ENCODE measurements at regions not wholly inside any gene's neighbourhood (a gene's known extent, or its start where the extent isn't known, plus 50 kb on each side); places are given as distances from the start of the nearest gene placed in this dataset.

- TF ChIP-seq, protein P1, sequence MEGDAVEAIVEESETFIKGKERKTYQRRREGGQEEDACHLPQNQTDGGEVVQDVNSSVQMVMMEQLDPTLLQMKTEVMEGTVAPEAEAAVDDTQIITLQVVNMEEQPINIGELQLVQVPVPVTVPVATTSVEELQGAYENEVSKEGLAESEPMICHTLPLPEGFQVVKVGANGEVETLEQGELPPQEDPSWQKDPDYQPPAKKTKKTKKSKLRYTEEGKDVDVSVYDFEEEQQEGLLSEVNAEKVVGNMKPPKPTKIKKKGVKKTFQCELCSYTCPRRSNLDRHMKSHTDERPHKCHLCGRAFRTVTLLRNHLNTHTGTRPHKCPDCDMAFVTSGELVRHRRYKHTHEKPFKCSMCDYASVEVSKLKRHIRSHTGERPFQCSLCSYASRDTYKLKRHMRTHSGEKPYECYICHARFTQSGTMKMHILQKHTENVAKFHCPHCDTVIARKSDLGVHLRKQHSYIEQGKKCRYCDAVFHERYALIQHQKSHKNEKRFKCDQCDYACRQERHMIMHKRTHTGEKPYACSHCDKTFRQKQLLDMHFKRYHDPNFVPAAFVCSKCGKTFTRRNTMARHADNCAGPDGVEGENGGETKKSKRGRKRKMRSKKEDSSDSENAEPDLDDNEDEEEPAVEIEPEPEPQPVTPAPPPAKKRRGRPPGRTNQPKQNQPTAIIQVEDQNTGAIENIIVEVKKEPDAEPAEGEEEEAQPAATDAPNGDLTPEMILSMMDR (IDR thresholded peaks at IDR 0.05), result no peak
- TF ChIP-seq EZH2 (IDR thresholded peaks at IDR 0.05; ENCODE audit: borderline replicate concordance, insufficient read depth, low read depth, low read length, poor library complexity, severe bottlenecking), result no peak
- no peak overlapping the region for H3K9ac ChIP-seq (ENCODE audit: low read length)
- no peak overlapping the region for H3K4me3 ChIP-seq (ENCODE audit: control extremely low read depth in 1 of 5, extremely low read depth in 1 of 5, insufficient read depth in 1 of 5, low read depth in 2 of 5, low read length in 4 of 5)
- no peaks in the 10 kb centered on the region for H3K27me3 ChIP-seq (replicated peaks in 1 of 4; ENCODE audit: control extremely low read depth in 1 of 4, control insufficient read depth in 3 of 4, insufficient read depth in 4 of 4, low read length in 3 of 4)
- H4K20me1 ChIP-seq (ENCODE audit: control insufficient read depth, insufficient read depth, low read length, poor library complexity, severe bottlenecking), result no peaks in the 10 kb centered on the region
- Mint-ChIP-seq H3K27ac (no peak overlapping the region), H3K9me3 (ENCODE audit: insufficient read depth) (peaks cover 3% of the 10 kb centered on the region), H3K27me3 (no peaks in the 10 kb centered on the region), H3K4me1 (no peaks in the 10 kb centered on the region), H3K4me3 (no peak overlapping the region)
- WGBS (ENCODE audit: insufficient coverage), result no CpG with 5 or more reads among the region's 1 CpG
- DNase-seq, result no peak
- no peaks in the 10 kb centered on the region for H3K79me2 ChIP-seq (ENCODE audit: control insufficient read depth, insufficient read depth, low read length)
- intact Hi-C loops (cut with micrococcal nuclease), result no loop called here
- no peak overlapping the region for H2AFZ ChIP-seq (ENCODE audit: insufficient read depth, low read depth, low read length, poor library complexity, severe bottlenecking)
- peaks cover 0 to 1% (median 0%) of the 10 kb centered on the region in 3 donors for H3K9me3 ChIP-seq (ENCODE audit: control extremely low read depth in 1 of 3, control insufficient read depth in 2 of 3, insufficient read depth in 1 of 3, low read length in 2 of 3)
- ChIA-PET POLR2A (no interaction called here), CTCF (no interaction called here)
- H3K27ac ChIP-seq (ENCODE audit: low read length in 2 of 2), result no peak overlapping the region
- H3K36me3 ChIP-seq (replicated peaks in 1 of 2; ENCODE audit: control extremely low read depth in 1 of 2, control insufficient read depth in 1 of 2, extremely low read depth in 1 of 2, insufficient read depth in 2 of 2, low read length in 1 of 2), result no peaks in the 10 kb centered on the region
- no peak overlapping the region for H3K4me2 ChIP-seq (replicated peaks; ENCODE audit: low read depth, low read length, poor library complexity, severe bottlenecking)
- no peaks in the 10 kb centered on the region for H3K4me1 ChIP-seq (ENCODE audit: control insufficient read depth in 2 of 2, insufficient read depth in 2 of 2, low read length in 2 of 2)
- no peak for ATAC-seq (ENCODE audit: low read depth)
Observed at GRCh38 chr10:105879401-105879800, 1238.3 kb downstream of the SORCS3 start.

GRCh38 chr10:105875050-105875449 lies 1234.0 kb downstream of the SORCS3 start:
- no peak overlapping the region for H2AFZ ChIP-seq (ENCODE audit: insufficient read depth, low read depth, low read length, poor library complexity, severe bottlenecking)
- POLR2A ChIA-PET, result no interaction called here
- WGBS (ENCODE audit: insufficient coverage), result 80% methylated on average over 1 of the region's 2 CpGs

More at GRCh38 chr10:105875050-105875449, 1234.0 kb downstream of the SORCS3 start:
- Mint-ChIP-seq H3K27me3 (no peaks in the 10 kb centered on the region), H3K4me1 (no peaks in the 10 kb centered on the region), H3K4me3 (no peak overlapping the region), H3K27ac (no peak overlapping the region), H3K9me3 (ENCODE audit: insufficient read depth) (peaks cover 8% of the 10 kb centered on the region)
- no peaks in the 10 kb centered on the region for H3K36me3 ChIP-seq (replicated peaks in 1 of 2; ENCODE audit: control extremely low read depth in 1 of 2, control insufficient read depth in 1 of 2, extremely low read depth in 1 of 2, insufficient read depth in 2 of 2, low read length in 1 of 2)
- ATAC-seq (ENCODE audit: low read depth) (no peak), DNase-seq (no peak)
- intact Hi-C loops (cut with micrococcal nuclease), result no loop called here
- H3K79me2 ChIP-seq (ENCODE audit: control insufficient read depth, insufficient read depth, low read length), result no peaks in the 10 kb centered on the region
- H3K4me2 ChIP-seq (replicated peaks; ENCODE audit: low read depth, low read length, poor library complexity, severe bottlenecking), result no peak overlapping the region
- H3K9ac ChIP-seq (ENCODE audit: low read length), result no peak overlapping the region
- no peaks in the 10 kb centered on the region for H3K4me1 ChIP-seq (ENCODE audit: control insufficient read depth in 2 of 2, insufficient read depth in 2 of 2, low read length in 2 of 2)
- CTCF ChIA-PET, result no interaction called here
- no peaks in the 10 kb centered on the region for H3K27me3 ChIP-seq (replicated peaks in 1 of 4; ENCODE audit: control extremely low read depth in 1 of 4, control insufficient read depth in 3 of 4, insufficient read depth in 4 of 4, low read length in 3 of 4)
- peaks cover 0 to 1% (median 0%) of the 10 kb centered on the region in 3 donors for H3K9me3 ChIP-seq (ENCODE audit: control extremely low read depth in 1 of 3, control insufficient read depth in 2 of 3, insufficient read depth in 1 of 3, low read length in 2 of 3)
- H4K20me1 ChIP-seq (ENCODE audit: control insufficient read depth, insufficient read depth, low read length, poor library complexity, severe bottlenecking), result no peaks in the 10 kb centered on the region
- TF ChIP-seq EZH2 (IDR thresholded peaks at IDR 0.05; ENCODE audit: borderline replicate concordance, insufficient read depth, low read depth, low read length, poor library complexity, severe bottlenecking), result no peak
- TF ChIP-seq, protein P1 (IDR thresholded peaks at IDR 0.05), result no peak
- H3K27ac ChIP-seq (ENCODE audit: low read length in 2 of 2), result no peak overlapping the region
- H3K4me3 ChIP-seq (ENCODE audit: control extremely low read depth in 1 of 5, extremely low read depth in 1 of 5, insufficient read depth in 1 of 5, low read depth in 2 of 5, low read length in 4 of 5), result no peak overlapping the region

Measured in B cell (primary cell).